ENCODE measurements at regions not wholly inside any gene's neighbourhood (a gene's known extent, or its start where the extent isn't known, plus 50 kb on each side); places are given as distances from the start of the nearest gene placed in this dataset.

DNA sequence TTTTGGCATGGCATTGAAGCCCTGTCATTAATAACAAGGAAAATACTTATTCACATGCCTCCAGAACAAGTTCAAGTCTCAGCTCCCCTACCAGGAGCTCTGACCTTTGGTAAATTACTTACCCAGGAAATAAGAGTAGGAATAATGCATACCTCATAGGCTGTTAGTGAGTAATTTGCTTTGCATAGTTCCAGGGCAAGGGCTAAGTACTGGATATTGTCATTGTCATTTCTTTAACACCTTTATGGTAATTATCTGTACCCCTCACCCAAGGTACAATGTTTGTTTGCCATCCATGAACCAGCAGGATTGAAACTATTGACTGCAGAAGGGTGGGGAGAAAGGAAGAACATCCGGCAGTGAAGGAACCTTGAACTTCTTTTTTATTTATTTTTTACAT, 148.5 kb downstream of the SOX2 start:
- no peak for DNase-seq

DNA sequence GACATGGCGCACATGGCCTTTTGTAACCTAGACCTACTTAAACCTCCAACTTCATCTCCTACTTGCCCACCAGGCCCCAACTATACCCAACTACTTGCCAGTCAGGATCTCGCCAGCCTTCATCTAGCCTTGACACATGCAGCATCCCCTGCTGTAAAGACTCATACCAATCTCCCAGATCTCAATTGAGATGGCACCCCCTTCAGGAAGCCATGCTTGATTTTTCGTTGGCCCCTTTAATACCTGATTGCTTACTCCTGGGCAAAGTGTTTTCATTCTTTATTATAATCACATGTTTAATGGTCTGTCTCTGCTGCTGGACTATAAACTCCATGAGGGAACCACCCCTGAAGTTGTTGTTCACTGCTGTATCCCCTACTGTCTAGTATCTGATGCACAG, 150.8 kb downstream of the SOX2 start:
- DNase-seq = no peak

GRCh38 chr3:181868576-181869082, 156.9 kb downstream of the SOX2 start:
- no peak for DNase-seq

DNA sequence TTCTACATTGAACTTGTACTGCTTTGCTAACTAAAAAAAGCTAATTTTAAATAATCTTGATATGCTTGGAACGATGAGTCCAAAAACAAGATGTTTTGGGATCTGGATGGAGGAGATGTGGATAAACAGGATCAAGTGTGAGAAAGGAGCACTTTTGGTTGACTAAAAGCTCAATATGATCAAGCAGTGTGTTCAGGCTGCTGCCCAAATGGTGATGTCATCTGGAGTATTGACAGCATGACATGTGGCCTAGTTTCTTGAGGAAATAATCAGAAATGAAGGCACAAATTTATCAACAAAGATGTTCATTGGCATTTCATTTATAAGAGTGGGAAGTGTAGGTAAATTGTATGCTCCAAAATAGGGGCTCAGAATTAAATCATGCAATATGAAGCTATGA, 161.2 kb downstream of the SOX2 start:
- DNase-seq = no peak

GRCh38 chr3:181879926-181880325, 168.2 kb downstream of the SOX2 start:
- no peak for DNase-seq

GRCh38 chr3:181880331-181880730, 168.6 kb downstream of the SOX2 start:
- no peak for DNase-seq

DNA sequence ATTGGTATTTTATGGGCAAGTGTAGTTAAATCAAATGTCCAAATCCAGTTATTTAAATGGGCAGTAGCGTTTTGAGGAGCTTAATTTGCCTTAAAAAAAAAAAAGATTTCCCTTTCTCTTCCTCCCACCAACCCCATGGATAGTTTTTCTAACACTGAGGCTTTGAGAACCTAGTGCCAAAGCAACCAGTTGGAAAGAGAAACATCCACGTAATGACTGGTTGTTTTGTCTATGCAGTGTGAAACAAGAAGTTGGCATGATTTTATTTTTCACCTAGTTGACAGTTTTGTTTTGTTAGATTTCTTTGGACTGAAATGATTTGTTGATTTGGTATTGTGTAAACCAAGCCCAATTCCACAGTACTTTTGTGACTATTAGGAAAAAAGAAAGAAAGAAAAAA, 170.0 kb downstream of the SOX2 start:
- DNase-seq = no peak

- no peak for DNase-seq
Observed at GRCh38 chr3:181885868-181886630, 174.3 kb downstream of the SOX2 start.

DNA sequence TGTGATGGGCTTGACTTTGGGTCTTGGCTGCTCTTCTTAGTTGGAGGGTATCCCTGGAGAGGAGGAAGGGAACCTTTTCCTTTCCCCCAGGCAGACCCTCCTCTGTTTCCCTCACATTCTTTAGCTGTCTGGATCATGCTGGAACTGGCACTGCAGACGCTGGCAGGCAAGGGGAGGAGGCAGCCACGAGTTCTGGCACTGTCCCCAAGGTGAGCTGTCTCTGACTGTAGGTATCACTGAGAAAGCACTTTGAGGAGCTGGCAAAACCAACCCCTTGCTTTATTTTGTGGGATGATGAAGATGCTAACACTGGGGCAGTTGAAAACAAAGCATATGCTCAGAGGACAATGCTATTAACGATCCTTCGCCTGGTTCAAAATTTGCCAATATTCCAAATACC, 175.0 kb downstream of the SOX2 start:
- no peak for DNase-seq

GRCh38 chr3:181887685-181888084, 176.0 kb downstream of the SOX2 start:
- no peak for DNase-seq

DNA sequence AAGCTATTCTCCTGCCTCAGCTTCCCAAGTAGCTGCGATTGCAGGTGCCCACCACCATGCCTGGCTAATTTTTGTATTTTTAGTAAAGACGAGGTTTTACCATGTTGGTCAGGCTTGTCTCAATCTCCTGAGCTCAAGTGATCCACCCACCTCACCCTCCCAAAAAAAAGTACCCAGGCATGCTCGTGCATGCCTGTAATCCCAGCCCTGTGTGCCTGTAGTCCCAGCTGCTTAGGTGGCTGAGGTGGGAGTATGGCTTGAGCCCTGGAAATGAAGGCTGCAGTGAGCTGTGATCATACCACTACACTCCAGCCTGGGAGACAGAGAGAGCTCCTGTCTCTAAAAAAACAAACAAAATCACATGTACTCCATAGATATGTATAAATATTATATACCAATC, 176.5 kb downstream of the SOX2 start:
- no peak for DNase-seq

DNA sequence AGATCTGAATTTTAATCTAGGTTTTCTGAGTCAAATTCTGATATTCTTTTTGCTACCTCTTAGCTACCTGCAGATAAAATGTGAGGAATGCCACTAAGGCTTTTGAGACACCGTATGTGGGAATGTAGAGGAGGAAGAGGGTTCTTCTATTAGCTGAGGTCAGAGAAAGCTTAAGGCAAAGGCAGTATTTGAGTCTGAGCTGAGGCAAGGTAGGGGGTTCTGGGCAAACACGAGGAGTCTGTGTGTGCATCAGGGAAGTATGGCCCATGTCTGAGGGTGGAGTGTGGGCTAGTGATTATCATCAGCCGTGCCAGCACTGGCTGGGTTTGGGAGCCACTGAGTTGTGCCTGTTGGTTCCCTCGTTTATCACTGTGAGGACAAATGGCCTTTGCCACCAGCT, 181.1 kb downstream of the SOX2 start:
- no peak for DNase-seq

DNA sequence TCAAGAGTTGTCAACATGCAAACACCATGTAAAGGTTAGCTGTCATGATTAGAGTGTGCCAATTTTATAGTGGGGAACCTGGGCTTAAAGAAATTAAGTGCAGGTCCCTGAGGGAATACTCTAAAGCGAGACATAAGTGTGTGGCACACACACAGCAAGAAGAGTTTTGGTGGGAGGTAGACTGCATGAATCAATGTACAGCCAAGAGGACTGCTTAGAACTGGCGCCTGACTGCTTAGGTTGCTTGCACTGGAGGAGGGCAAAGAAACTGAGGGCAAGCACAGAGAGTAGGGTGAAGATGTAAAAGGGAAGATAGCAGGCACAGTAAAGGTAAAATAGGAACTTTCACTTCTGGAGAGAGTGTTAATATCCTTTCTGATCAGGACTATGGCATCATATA, 184.9 kb downstream of the SOX2 start:
- DNase-seq = no peak

- DNase-seq = no peak
Observed at GRCh38 chr3:181899702-181900101, 188.0 kb downstream of the SOX2 start.

GRCh38 chr3:181901626-181902025, 189.9 kb downstream of the SOX2 start:
- DNase-seq = no peak

- no peak for DNase-seq
Observed at GRCh38 chr3:181906338-181906737, 194.6 kb downstream of the SOX2 start.

GRCh38 chr3:181909241-181909640, 197.5 kb downstream of the SOX2 start:
- DNase-seq = no peak

GRCh38 chr3:181912384-181912783, 200.7 kb downstream of the SOX2 start:
- DNase-seq = no peak

DNA sequence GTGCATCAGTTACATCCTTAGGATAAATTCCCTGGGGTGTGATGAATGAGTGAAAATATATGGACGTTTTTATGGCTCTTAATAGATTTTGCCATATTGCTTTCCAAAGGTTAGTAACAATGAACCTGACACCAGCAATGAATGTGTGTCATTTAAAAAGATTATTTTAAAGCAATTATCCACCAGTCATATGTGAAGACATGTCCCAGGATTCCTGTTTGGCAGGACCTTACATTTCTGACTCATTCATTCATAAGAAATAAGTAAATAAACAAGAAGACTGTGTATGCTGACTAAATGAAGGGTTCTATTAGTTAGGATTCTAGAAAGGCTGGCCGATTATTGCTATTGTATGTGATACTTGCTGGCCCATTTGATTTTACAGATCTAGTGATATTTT, 201.5 kb downstream of the SOX2 start:
- no peak for DNase-seq

- DNase-seq = no peak
Observed at GRCh38 chr3:181915551-181915950, 203.8 kb downstream of the SOX2 start.

DNA sequence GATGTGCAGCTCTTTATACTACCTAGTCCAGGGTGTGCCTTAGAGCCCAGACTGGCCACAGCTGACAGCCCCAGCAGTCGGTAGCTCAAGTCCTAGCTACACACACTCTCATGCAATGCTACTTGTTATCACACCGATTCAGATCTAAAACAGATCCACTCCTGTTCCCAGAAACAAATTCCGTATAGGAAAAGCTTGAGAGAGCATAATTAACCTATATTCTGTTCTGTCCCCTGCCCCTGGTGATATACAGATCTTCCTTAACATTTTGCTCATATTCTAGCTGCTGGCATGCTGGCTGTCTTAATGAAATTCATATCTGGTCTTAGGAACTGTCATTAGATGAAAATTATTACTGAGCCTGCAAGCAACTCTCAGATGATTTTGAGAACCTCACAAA, 204.3 kb downstream of the SOX2 start:
- no peak for DNase-seq

- no peak for DNase-seq
Observed at GRCh38 chr3:181917027-181917426, 205.3 kb downstream of the SOX2 start.

DNA sequence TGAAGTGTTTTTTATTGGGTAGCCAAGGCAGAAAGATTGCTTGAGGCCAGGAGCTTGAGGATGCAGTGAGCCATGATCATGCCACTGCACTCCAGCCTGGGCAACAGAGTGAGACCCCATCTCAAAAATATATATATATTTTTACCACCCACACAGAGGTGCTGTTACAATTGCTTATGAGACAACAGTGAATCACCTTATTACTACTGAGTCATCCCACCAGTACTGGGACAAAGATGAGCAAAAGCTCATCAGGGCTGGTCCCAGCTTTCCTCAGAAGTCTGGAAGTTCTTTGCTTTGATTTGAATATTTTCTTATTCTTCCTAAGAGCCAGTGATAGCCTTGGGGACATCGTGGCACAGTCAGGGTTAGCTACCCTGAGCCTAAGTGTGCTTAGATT, 207.7 kb downstream of the SOX2 start:
- no peak for DNase-seq

GRCh38 chr3:181920409-181920808, 208.7 kb downstream of the SOX2 start:
- DNase-seq = no peak

DNA sequence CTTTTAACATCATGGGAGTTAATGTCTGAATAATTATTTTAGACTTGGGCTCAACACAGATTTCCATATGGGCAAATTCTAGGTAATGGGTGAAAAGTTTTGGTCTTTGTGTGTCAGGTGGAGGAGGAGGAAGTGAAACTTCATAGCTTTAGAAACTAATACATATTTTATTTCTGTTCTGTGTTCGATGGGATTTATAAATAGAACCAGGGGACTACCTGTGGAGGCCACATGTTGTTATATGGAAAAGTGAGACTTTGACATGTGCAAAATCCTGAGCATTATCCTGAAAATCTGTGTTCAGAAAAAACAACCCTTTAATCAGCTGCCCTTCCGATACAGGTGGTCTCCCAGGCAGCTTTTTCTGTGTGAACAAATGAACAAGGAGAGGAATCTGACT, 209.5 kb downstream of the SOX2 start:
- no peak for DNase-seq

Data from HCEC 1CT (cell line).